22Rv1 (cell line): ENCODE measurements at regions not wholly inside any gene's neighbourhood (a gene's known extent, or its start where the extent isn't known, plus 50 kb on each side); places are given as distances from the start of the nearest gene placed in this dataset.
"Not testable (repeated sequence)": the region's sequence is repeated elsewhere in the genome, so short reads cannot be mapped to it uniquely, and the experiment has no call there.

Source experiments
- H3K27ac ChIP-seq: fragments of 450-650 bp; 2 replicates; pipeline ENCODE4 v1.5.1; 2017
- CTCF ChIP-seq: fragments of 450-650 bp; IDR thresholded peaks from 2 replicates; pipeline ENCODE4 v1.5.1; 2017; ENCODE audit warnings: mild to moderate bottlenecking
- ZFX ChIP-seq: fragments of 450-650 bp; IDR thresholded peaks from 2 replicates; pipeline ENCODE4 v1.6.1; 2017; ENCODE audit warnings: antibody characterized with exemption, borderline replicate concordance

- H3K27ac ChIP-seq: no peak overlapping the region
- TF ChIP-seq CTCF (no peak), ZFX (no peak)
These were observed 172.3 kb downstream of the AKAIN1 start for GRCh38 chr18:5024741-5025140.

- TF ChIP-seq ZFX (no peak), CTCF (no peak)
- no peak overlapping the region for H3K27ac ChIP-seq
These were observed 175.5 kb downstream of the AKAIN1 start for GRCh38 chr18:5021558-5021957.

- no peak for TF ChIP-seq CTCF
- no peak for TF ChIP-seq ZFX
These were observed 181.8 kb downstream of the AKAIN1 start for GRCh38 chr18:5015213-5015612.

GRCh38 chr18:5004031-5004820 is 192.8 kb downstream of the AKAIN1 start:
- peak; percentile 41; the same call in 1 of the 2 replicates for TF ChIP-seq CTCF
- H3K27ac ChIP-seq: not testable (repeated sequence)

More at GRCh38 chr18:5015213-5015612, 181.8 kb downstream of the AKAIN1 start:
- H3K27ac ChIP-seq: no peak overlapping the region

GRCh38 chr18:4994710-4995109 is 202.3 kb downstream of the AKAIN1 start:
- TF ChIP-seq ZFX: no peak
- TF ChIP-seq CTCF: no peak
- H3K27ac ChIP-seq: no peak overlapping the region

- no peak for TF ChIP-seq ZFX
- TF ChIP-seq CTCF: no peak
- no peak overlapping the region for H3K27ac ChIP-seq
These were observed 209.3 kb downstream of the AKAIN1 start for GRCh38 chr18:4987452-4988405.
